ENCODE measurements at regions not wholly inside any gene's neighbourhood (a gene's known extent, or its start where the extent isn't known, plus 50 kb on each side); places are given as distances from the start of the nearest gene placed in this dataset.
"Not testable (repeated sequence)": the region's sequence is repeated elsewhere in the genome, so short reads cannot be mapped to it uniquely, and the experiment has no call there.

DNA sequence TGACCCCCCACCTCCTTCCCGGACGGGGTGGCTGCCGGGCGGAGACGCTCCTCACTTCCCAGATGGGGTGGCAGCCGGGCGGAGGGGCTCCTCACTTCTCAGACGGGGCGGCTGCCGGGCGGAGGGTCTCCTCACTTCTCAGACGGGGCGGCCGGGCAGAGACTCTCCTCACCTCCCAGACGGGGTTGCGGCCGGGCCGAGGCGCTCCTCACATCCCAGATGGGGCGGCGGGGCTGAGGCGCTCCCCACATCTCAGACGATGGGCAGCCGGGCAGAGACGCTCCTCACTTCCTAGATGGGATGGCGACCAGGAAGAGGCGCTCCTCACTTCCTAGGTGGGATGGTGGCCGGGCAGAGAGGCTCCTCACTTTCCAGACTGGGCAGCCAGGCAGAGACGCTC is 112.1 kb upstream of the GOT2 start:
- not testable (repeated sequence) for H3K9me3 ChIP-seq (ENCODE audit: control insufficient read depth, low read length); H3K27me3 ChIP-seq (replicated peaks; ENCODE audit: control insufficient read depth, insufficient read depth, low read length); H3K36me3 ChIP-seq (ENCODE audit: control insufficient read depth, insufficient read depth, low read length, severe bottlenecking); DNase-seq (ENCODE audit: low read depth); H3K9ac ChIP-seq (ENCODE audit: low read length); H3K4me1 ChIP-seq (ENCODE audit: control insufficient read depth, insufficient read depth, low read length); H3K4me3 ChIP-seq (ENCODE audit: low read length)

DNA sequence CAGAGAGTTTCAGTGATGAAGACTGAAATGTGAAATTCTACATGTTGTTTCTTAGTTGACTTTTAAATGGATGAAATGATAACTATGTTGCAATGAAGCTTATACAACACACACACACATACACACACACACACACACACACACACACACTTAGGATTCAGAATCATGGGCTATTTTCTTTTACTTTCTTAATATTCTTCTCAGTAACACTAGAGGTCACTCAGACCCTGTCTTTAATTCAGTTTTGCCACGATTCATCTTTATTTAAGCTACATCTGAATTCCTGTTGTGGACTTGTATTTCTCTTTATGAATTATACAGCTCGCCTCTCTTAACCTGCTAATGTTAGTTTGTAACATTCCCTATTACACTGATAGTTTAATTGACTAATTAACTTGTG is 109.6 kb upstream of the GOT2 start:
- Histone ChIP-seq H3K4me1 (ENCODE audit: control insufficient read depth, insufficient read depth, low read length) (peaks cover 5% of the 10 kb centered on the region), H3K9ac (ENCODE audit: low read length) (no peak overlapping the region), H3K9me3 (ENCODE audit: control insufficient read depth, low read length) (no peaks in the 10 kb centered on the region), H3K27me3 (replicated peaks; ENCODE audit: control insufficient read depth, insufficient read depth, low read length) (no peaks in the 10 kb centered on the region), H3K36me3 (ENCODE audit: control insufficient read depth, insufficient read depth, low read length, severe bottlenecking) (no peaks in the 10 kb centered on the region), H3K4me3 (ENCODE audit: low read length) (no peak overlapping the region)
- DNase-seq (ENCODE audit: low read depth), result peak; percentile 44

DNA sequence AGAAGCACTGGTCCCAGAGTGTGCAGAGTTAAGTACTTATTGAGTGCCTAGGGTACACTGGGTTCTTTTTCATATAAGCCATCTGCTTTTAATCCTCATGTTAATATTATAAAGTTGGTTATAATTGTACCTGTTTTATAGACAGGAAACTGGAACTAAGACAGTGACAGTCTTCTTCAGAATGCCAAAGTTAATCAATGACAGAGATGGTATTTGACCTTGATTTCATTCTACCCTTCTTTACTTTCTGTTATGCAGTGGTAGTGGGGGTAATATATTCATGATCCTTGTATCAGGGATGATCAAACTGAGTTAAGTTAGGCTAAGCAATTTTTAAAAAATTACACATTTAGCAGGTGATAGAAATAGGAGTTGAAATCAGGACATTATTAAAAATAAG is 108.6 kb upstream of the GOT2 start:
- no peak for DNase-seq (ENCODE audit: low read depth)
- Histone ChIP-seq H3K9ac (ENCODE audit: low read length) (no peak overlapping the region), H3K27me3 (replicated peaks; ENCODE audit: control insufficient read depth, insufficient read depth, low read length) (no peaks in the 10 kb centered on the region), H3K4me1 (ENCODE audit: control insufficient read depth, insufficient read depth, low read length) (peaks cover 1% of the 10 kb centered on the region), H3K36me3 (ENCODE audit: control insufficient read depth, insufficient read depth, low read length, severe bottlenecking) (no peaks in the 10 kb centered on the region), H3K9me3 (ENCODE audit: control insufficient read depth, low read length) (no peaks in the 10 kb centered on the region), H3K4me3 (ENCODE audit: low read length) (no peak overlapping the region)

DNA sequence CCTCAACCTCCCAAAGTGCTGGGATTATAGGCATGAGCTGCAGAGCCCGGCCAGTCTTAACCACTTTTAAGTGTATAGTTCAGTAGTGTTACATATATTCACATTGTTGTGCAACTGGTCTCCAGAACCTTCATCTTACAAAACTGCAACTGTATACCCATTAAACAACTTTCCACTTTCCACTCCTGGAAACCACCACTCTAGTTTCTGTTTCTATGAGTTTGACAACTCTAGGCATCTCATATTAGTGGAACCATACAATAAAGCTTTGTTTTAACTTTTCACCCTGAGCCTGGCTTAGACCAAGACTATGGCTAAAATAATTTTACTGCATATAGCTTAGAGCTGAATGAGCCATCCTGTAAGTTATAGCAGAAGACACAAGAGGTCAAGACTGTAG is 108.0 kb upstream of the GOT2 start:
- Histone ChIP-seq H3K4me1 (ENCODE audit: control insufficient read depth, insufficient read depth, low read length) (no peaks in the 10 kb centered on the region), H3K27me3 (replicated peaks; ENCODE audit: control insufficient read depth, insufficient read depth, low read length) (no peaks in the 10 kb centered on the region), H3K9me3 (ENCODE audit: control insufficient read depth, low read length) (no peaks in the 10 kb centered on the region), H3K36me3 (ENCODE audit: control insufficient read depth, insufficient read depth, low read length, severe bottlenecking) (no peaks in the 10 kb centered on the region), H3K9ac (ENCODE audit: low read length) (no peak overlapping the region), H3K4me3 (ENCODE audit: low read length) (no peak overlapping the region)
- no peak for DNase-seq (ENCODE audit: low read depth)

DNA sequence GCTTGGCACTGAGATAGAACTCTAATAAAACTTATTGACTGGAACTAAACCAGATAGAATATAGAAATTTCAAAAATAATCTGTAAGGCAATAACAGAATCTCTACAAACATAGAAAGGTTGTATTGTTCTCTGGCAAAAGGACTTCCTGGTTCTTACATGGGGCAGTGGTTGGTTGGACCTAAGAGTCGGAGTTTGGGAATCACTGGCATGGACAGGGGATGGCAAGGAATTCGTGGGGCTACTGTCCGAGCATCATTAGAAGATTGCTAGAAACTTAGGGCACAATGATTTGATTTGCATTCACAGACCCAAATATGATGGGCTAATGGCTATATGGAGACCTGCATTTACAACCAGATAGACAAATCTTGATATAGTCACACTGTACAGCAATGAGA is 103.8 kb upstream of the GOT2 start:
- DNase-seq (ENCODE audit: low read depth), result no peak
- Histone ChIP-seq H3K27me3 (replicated peaks; ENCODE audit: control insufficient read depth, insufficient read depth, low read length) (peaks cover 4% of the 10 kb centered on the region), H3K4me3 (ENCODE audit: low read length) (no peak overlapping the region), H3K4me1 (ENCODE audit: control insufficient read depth, insufficient read depth, low read length) (no peaks in the 10 kb centered on the region), H3K9ac (ENCODE audit: low read length) (no peak overlapping the region), H3K36me3 (ENCODE audit: control insufficient read depth, insufficient read depth, low read length, severe bottlenecking) (no peaks in the 10 kb centered on the region), H3K9me3 (ENCODE audit: control insufficient read depth, low read length) (no peaks in the 10 kb centered on the region)

DNA sequence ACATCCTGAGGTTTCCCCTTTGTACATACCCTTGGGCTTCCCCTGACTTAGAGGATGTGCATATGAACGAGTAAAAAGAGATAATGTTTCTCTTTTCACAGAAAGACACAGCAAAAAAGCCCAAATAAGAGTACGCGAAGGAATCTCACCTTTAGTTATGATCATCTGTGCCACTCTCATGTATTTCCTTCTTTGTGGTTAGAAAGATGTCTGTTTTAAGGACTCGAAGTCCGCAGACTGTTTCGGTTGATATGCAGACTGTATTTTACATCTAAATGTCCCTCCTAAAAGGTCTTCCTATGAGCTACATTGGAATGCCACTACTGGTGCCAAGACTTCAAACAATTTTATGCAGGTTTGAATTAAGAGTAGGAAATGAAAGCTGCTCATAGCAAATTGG is 102.3 kb upstream of the GOT2 start:
- no peaks in the 10 kb centered on the region for H3K4me1 ChIP-seq (ENCODE audit: control insufficient read depth, insufficient read depth, low read length)
- peaks cover 4% of the 10 kb centered on the region for H3K27me3 ChIP-seq (replicated peaks; ENCODE audit: control insufficient read depth, insufficient read depth, low read length)
- no peaks in the 10 kb centered on the region for H3K9me3 ChIP-seq (ENCODE audit: control insufficient read depth, low read length)
- no peak overlapping the region for H3K4me3 ChIP-seq (ENCODE audit: low read length)
- H3K9ac ChIP-seq (ENCODE audit: low read length), result no peak overlapping the region
- H3K36me3 ChIP-seq (ENCODE audit: control insufficient read depth, insufficient read depth, low read length, severe bottlenecking), result no peaks in the 10 kb centered on the region
- no peak for DNase-seq (ENCODE audit: low read depth)

DNA sequence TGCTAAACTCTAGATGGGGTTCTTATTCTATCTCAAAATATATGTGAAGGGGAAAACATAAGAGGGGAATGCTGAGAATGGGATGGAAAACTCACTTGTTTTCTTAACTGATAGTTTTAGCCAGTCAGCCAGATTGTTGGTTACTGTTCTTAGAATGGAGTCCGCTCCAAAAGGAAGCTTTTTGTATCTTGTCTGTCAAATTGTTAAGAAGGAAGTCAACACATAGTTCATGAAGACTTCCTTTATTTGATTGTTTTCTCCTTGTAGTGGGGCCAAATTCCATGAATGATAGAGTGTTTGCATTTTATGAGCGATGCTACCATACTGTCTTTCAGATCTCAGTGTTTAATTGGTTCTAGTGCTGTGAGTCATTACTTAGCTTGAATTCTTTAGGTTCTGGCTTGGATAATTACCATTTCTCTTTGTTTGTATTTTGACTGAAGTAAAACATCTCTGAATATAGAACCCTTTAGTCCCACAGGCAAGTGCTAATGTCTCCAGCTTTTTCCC is 98.3 kb upstream of the GOT2 start:
- Histone ChIP-seq H3K9ac (ENCODE audit: low read length) (no peak overlapping the region), H3K4me1 (ENCODE audit: control insufficient read depth, insufficient read depth, low read length) (no peaks in the 10 kb centered on the region), H3K36me3 (ENCODE audit: control insufficient read depth, insufficient read depth, low read length, severe bottlenecking) (no peaks in the 10 kb centered on the region), H3K27me3 (replicated peaks; ENCODE audit: control insufficient read depth, insufficient read depth, low read length) (peaks cover 4% of the 10 kb centered on the region), H3K4me3 (ENCODE audit: low read length) (no peak overlapping the region), H3K9me3 (ENCODE audit: control insufficient read depth, low read length) (no peaks in the 10 kb centered on the region)
- no peak for DNase-seq (ENCODE audit: low read depth)

DNA sequence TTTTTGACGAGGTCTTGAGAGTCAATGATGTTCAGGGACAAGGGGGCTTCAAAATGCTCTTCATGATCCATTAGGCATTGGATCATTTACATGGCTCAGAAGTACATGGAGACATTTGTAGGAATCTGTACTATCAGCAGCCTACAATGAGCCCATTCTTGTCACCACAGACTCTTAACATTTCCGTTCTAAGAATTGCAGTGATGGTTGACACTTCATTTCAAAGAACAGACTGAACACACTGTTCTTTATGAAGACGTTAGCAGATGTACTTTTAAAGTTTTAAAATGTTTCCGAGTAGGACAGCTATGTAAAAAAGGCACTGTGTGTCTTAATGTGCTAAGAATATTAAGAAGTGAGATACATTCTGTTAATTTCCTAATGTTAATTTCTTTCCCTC is 97.3 kb upstream of the GOT2 start:
- Histone ChIP-seq H3K4me3 (ENCODE audit: low read length) (no peak overlapping the region), H3K4me1 (ENCODE audit: control insufficient read depth, insufficient read depth, low read length) (no peaks in the 10 kb centered on the region), H3K36me3 (ENCODE audit: control insufficient read depth, insufficient read depth, low read length, severe bottlenecking) (no peaks in the 10 kb centered on the region), H3K9me3 (ENCODE audit: control insufficient read depth, low read length) (no peaks in the 10 kb centered on the region), H3K27me3 (replicated peaks; ENCODE audit: control insufficient read depth, insufficient read depth, low read length) (peaks cover under 1% of the 10 kb centered on the region), H3K9ac (ENCODE audit: low read length) (no peak overlapping the region)
- DNase-seq (ENCODE audit: low read depth), result no peak

DNA sequence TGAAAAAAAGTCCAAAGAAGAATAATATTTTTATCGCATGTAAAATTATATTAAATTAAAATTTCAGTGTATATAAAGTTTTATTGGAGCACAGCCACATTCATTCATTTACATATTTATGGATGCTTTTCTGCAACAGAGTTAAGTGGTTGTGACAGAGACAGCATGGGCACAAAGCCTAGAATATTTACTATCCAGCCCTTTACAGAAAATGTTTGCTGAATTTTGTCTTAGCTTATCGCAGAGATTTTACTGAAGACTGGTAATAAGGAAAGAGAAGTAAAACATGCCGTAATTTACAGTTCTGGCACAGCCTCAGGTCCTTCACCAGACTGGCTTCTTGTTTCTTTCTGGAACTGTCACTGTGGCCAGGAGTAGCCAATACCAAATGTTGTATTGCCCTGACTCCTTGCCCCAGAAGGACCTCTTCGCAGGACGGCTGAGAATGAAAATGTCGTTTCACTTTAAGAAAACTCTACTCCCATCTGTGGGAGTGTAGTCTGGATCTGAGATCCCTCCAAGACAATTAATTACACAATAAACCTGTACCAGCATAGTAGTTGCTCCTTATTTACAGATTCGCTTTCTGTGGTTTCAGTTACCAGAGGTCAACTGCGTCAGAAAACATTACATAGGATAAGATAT is 94.9 kb upstream of the GOT2 start:
- no peaks in the 10 kb centered on the region for H3K4me1 ChIP-seq (ENCODE audit: control insufficient read depth, insufficient read depth, low read length)
- peak overlapping the region; percentile 67 for H3K4me3 ChIP-seq (ENCODE audit: low read length)
- DNase-seq (ENCODE audit: low read depth), result no peak
- no peaks in the 10 kb centered on the region for H3K36me3 ChIP-seq (ENCODE audit: control insufficient read depth, insufficient read depth, low read length, severe bottlenecking)
- no peaks in the 10 kb centered on the region for H3K27me3 ChIP-seq (replicated peaks; ENCODE audit: control insufficient read depth, insufficient read depth, low read length)
- no peak overlapping the region for H3K9ac ChIP-seq (ENCODE audit: low read length)
- H3K9me3 ChIP-seq (ENCODE audit: control insufficient read depth, low read length), result no peaks in the 10 kb centered on the region

DNA sequence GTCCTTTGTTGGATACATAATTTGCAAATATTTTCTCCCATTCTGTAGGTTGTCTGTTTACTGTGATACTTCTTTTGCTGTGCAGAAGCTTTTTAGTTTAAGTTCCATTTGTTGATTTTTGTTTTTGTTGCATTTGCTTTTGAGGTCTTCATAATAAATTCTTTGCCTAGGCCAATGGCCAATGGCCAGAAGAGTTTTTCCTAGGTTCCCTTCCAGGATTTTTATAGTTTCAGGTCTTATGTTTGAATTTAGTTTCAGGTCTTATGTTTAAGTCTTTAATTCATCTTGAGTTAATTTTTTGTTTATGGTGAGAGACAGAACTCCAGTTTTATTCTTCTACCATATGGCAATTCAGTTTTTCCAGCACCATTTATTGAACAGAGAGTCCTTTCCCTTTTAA is 90.1 kb upstream of the GOT2 start:
- no peak for DNase-seq (ENCODE audit: low read depth)
- H3K36me3 ChIP-seq (ENCODE audit: control insufficient read depth, insufficient read depth, low read length, severe bottlenecking), result no peaks in the 10 kb centered on the region
- no peak overlapping the region for H3K9ac ChIP-seq (ENCODE audit: low read length)
- H3K4me3 ChIP-seq (ENCODE audit: low read length), result no peak overlapping the region
- peaks cover 8% of the 10 kb centered on the region for H3K27me3 ChIP-seq (replicated peaks; ENCODE audit: control insufficient read depth, insufficient read depth, low read length)
- peaks cover 7% of the 10 kb centered on the region for H3K9me3 ChIP-seq (ENCODE audit: control insufficient read depth, low read length)
- H3K4me1 ChIP-seq (ENCODE audit: control insufficient read depth, insufficient read depth, low read length), result no peaks in the 10 kb centered on the region

DNA sequence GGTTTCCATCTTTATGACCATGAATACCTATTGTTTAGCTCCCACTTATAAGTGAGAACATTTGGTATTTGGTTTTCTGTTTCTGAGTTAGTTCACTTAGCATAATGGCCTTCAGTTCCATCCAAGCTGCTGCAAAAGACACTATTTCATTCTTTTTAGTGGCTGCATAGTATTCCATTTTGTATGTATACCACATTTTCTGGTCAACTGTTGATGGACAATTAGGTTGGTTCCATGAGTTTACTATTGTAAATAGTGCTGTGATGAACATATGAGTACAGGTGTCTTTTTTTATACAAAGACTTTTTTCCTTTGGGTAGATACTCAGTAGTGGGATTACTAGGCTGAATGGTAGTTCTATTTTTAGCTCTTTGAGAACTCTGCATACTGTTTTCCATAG is 87.8 kb upstream of the GOT2 start:
- Histone ChIP-seq H3K36me3 (ENCODE audit: control insufficient read depth, insufficient read depth, low read length, severe bottlenecking) (no peaks in the 10 kb centered on the region), H3K27me3 (replicated peaks; ENCODE audit: control insufficient read depth, insufficient read depth, low read length) (peaks cover 8% of the 10 kb centered on the region), H3K9me3 (ENCODE audit: control insufficient read depth, low read length) (peaks cover 7% of the 10 kb centered on the region), H3K4me1 (ENCODE audit: control insufficient read depth, insufficient read depth, low read length) (no peaks in the 10 kb centered on the region), H3K9ac (ENCODE audit: low read length) (no peak overlapping the region), H3K4me3 (ENCODE audit: low read length) (no peak overlapping the region)
- DNase-seq (ENCODE audit: low read depth), result no peak

DNA sequence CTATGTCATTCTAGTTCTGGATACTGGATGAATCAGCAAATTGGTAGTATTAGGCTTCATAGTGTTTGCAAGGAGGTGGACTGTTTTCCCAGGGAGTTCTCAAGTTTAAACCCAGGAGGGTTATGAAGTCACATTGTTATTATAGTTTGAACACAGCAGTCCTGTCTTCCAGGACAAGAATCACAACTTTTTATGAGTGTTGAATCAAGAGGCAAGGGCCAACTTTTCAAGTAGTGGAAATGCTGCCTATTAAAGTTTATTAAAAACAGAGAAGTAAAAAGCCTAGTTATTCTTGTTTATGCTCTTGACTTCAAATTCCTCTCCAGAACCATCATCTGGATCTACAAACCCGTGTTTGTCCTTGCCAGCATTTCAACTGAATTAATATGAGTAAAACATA is 86.3 kb upstream of the GOT2 start:
- no peaks in the 10 kb centered on the region for H3K4me1 ChIP-seq (ENCODE audit: control insufficient read depth, insufficient read depth, low read length)
- peaks cover 8% of the 10 kb centered on the region for H3K27me3 ChIP-seq (replicated peaks; ENCODE audit: control insufficient read depth, insufficient read depth, low read length)
- peaks cover 7% of the 10 kb centered on the region for H3K9me3 ChIP-seq (ENCODE audit: control insufficient read depth, low read length)
- no peak for DNase-seq (ENCODE audit: low read depth)
- H3K4me3 ChIP-seq (ENCODE audit: low read length), result no peak overlapping the region
- H3K9ac ChIP-seq (ENCODE audit: low read length), result no peak overlapping the region
- H3K36me3 ChIP-seq (ENCODE audit: control insufficient read depth, insufficient read depth, low read length, severe bottlenecking), result no peaks in the 10 kb centered on the region

Measured in adipocyte (in vitro differentiated cells).